SJSA1 (cell line): ENCODE measurements at regions not wholly inside any gene's neighbourhood (a gene's known extent, or its start where the extent isn't known, plus 50 kb on each side); places are given as distances from the start of the nearest gene placed in this dataset.

Experiments used
- DNase-seq, 2 experiments: peaks; one replicate each; pipeline ENCODE4 v3.0.0-alpha.2; 2015 to 2020; ENCODE audit warnings: low spot score in 2 of 2, low read depth in 1 of 2
- H3K27ac ChIP-seq: fragments of 250-450 bp; sonication (Bioruptor Pico); 2 replicates; pipeline ENCODE4 v1.5.1; 2020; ENCODE audit warnings: mild to moderate bottlenecking, moderate library complexity
- H3K27me3 ChIP-seq: fragments of 250-450 bp; sonication (Bioruptor Pico); replicated peaks from 2 replicates; pipeline ENCODE4 v1.5.1; 2020; ENCODE audit warnings: mild to moderate bottlenecking, moderate library complexity
- H3K36me3 ChIP-seq: fragments of 250-450 bp; sonication (Bioruptor Pico); 2 replicates; pipeline ENCODE4 v1.5.1; 2020; ENCODE audit warnings: mild to moderate bottlenecking
- H3K4me1 ChIP-seq: fragments of 250-450 bp; sonication (Bioruptor Pico); replicated peaks from 2 replicates; pipeline ENCODE4 v1.6.1; 2021; ENCODE audit warnings: mild to moderate bottlenecking
- H3K4me3 ChIP-seq: fragments of 250-450 bp; sonication (Bioruptor Pico); 2 replicates; pipeline ENCODE4 v1.5.1; 2020; ENCODE audit warnings: mild to moderate bottlenecking
- H3K9me3 ChIP-seq: fragments of 250-450 bp; sonication (Bioruptor Pico); replicated peaks from 2 replicates; pipeline ENCODE4 v1.5.1; 2020; ENCODE audit warnings: mild to moderate bottlenecking

- Histone ChIP-seq H3K4me3 (no peak overlapping the region), H3K4me1 (peaks cover 4% of the 10 kb centered on the region; the same call in 1 of the 2 replicates), H3K27me3 (no peaks in the 10 kb centered on the region), H3K36me3 (no peaks in the 10 kb centered on the region), H3K27ac (no peak overlapping the region), H3K9me3 (no peaks in the 10 kb centered on the region)
- DNase-seq: no peak
Observed at GRCh38 chr12:67590149-67590790, 58.3 kb upstream of the DYRK2 start.

GRCh38 chr12:67592228-67593011 is 56.1 kb upstream of the DYRK2 start:
- Histone ChIP-seq H3K4me1 (peaks cover 4% of the 10 kb centered on the region; the same call in 1 of the 2 replicates), H3K27me3 (no peaks in the 10 kb centered on the region), H3K27ac (no peak overlapping the region), H3K4me3 (no peak overlapping the region), H3K9me3 (no peaks in the 10 kb centered on the region), H3K36me3 (no peaks in the 10 kb centered on the region)
- peak in 1 of 2 experiments; percentile 16 for DNase-seq

- no peaks in the 10 kb centered on the region for H3K36me3 ChIP-seq
- H3K9me3 ChIP-seq: no peaks in the 10 kb centered on the region
- no peaks in the 10 kb centered on the region for H3K27me3 ChIP-seq
- peaks cover 4% of the 10 kb centered on the region; the same call in 1 of the 2 replicates for H3K4me1 ChIP-seq
- no peak overlapping the region for H3K27ac ChIP-seq
- no peak overlapping the region for H3K4me3 ChIP-seq
- DNase-seq: no peak
Observed at GRCh38 chr12:67593041-67593440, 55.5 kb upstream of the DYRK2 start.

- no peaks in the 10 kb centered on the region for H3K27me3 ChIP-seq
- no peak for DNase-seq
- H3K4me1 ChIP-seq: peaks cover 4% of the 10 kb centered on the region; the same call in 1 of the 2 replicates
- H3K9me3 ChIP-seq: no peaks in the 10 kb centered on the region
- no peak overlapping the region for H3K4me3 ChIP-seq
- no peaks in the 10 kb centered on the region for H3K36me3 ChIP-seq
- H3K27ac ChIP-seq: no peak overlapping the region
Observed at GRCh38 chr12:67593461-67594330, 54.8 kb upstream of the DYRK2 start.

- Histone ChIP-seq H3K27ac (no peak overlapping the region), H3K4me3 (no peak overlapping the region), H3K27me3 (no peaks in the 10 kb centered on the region), H3K4me1 (peaks cover 4% of the 10 kb centered on the region; the same call in 1 of the 2 replicates), H3K9me3 (no peaks in the 10 kb centered on the region), H3K36me3 (no peaks in the 10 kb centered on the region)
- DNase-seq: no peak
Observed at GRCh38 chr12:67594888-67595287, 53.7 kb upstream of the DYRK2 start.

- Histone ChIP-seq H3K27ac (no peak overlapping the region), H3K9me3 (no peaks in the 10 kb centered on the region), H3K4me3 (no peak overlapping the region), H3K4me1 (peaks cover 4% of the 10 kb centered on the region; the same call in 1 of the 2 replicates), H3K27me3 (no peaks in the 10 kb centered on the region), H3K36me3 (no peaks in the 10 kb centered on the region)
- no peak for DNase-seq
Observed at GRCh38 chr12:67595365-67595764, 53.2 kb upstream of the DYRK2 start.

- no peaks in the 10 kb centered on the region for H3K36me3 ChIP-seq
- no peak overlapping the region for H3K4me3 ChIP-seq
- H3K4me1 ChIP-seq: no peaks in the 10 kb centered on the region
- no peak for DNase-seq
- no peaks in the 10 kb centered on the region for H3K9me3 ChIP-seq
- no peaks in the 10 kb centered on the region for H3K27me3 ChIP-seq
- no peak overlapping the region for H3K27ac ChIP-seq
Observed at GRCh38 chr12:67598598-67598997, 49.9 kb upstream of the DYRK2 start.
